C4-2B (cell line): ENCODE measurements at regions not wholly inside any gene's neighbourhood (a gene's known extent, or its start where the extent isn't known, plus 50 kb on each side); places are given as distances from the start of the nearest gene placed in this dataset.

Source experiments
- ZFX ChIP-seq: fragments of 450-650 bp; IDR thresholded peaks from 2 replicates; pipeline ENCODE4 v1.6.1; 2017
- TF ChIP-seq, protein P1 (sequence below): fragments of 450-650 bp; conservative IDR thresholded peaks from 2 replicates; pipeline ENCODE4 v1.5.1; 2017; ENCODE audit warnings: mild to moderate bottlenecking

GRCh38 chr2:199535445-199536177 lies 77.9 kb upstream of the SATB2 start:
- TF ChIP-seq, protein P1, sequence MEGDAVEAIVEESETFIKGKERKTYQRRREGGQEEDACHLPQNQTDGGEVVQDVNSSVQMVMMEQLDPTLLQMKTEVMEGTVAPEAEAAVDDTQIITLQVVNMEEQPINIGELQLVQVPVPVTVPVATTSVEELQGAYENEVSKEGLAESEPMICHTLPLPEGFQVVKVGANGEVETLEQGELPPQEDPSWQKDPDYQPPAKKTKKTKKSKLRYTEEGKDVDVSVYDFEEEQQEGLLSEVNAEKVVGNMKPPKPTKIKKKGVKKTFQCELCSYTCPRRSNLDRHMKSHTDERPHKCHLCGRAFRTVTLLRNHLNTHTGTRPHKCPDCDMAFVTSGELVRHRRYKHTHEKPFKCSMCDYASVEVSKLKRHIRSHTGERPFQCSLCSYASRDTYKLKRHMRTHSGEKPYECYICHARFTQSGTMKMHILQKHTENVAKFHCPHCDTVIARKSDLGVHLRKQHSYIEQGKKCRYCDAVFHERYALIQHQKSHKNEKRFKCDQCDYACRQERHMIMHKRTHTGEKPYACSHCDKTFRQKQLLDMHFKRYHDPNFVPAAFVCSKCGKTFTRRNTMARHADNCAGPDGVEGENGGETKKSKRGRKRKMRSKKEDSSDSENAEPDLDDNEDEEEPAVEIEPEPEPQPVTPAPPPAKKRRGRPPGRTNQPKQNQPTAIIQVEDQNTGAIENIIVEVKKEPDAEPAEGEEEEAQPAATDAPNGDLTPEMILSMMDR = no peak
- no peak for TF ChIP-seq ZFX
